Caco-2 (cell line): ENCODE measurements at regions not wholly inside any gene's neighbourhood (a gene's known extent, or its start where the extent isn't known, plus 50 kb on each side); places are given as distances from the start of the nearest gene placed in this dataset.
"Not testable (repeated sequence)": the region's sequence is repeated elsewhere in the genome, so short reads cannot be mapped to it uniquely, and the experiment has no call there.

ENCODE experiments used
- BruUV-seq: library from RNA; stranded (reverse); fragments of 400-500 nt; replicated peaks from 2 replicates; lab custom pipeline; 2021; lab: Mats Ljungman, UMichigan
- CTCF ChIA-PET: fragments of 300-600 bp; sonication (Branson Sonifier 250); formaldehyde crosslinking; loops from one replicate; lab custom pipeline; 2022; ENCODE audit warnings: antibody characterized with exemption; lab: Charles Lee
- POLR2A ChIA-PET: fragments of 300-600 bp; sonication (Branson Sonifier 250); formaldehyde crosslinking; loops from one replicate; lab custom pipeline; 2022; ENCODE audit warnings: antibody characterized with exemption; lab: Charles Lee
- DNase-seq, 2 experiments: peaks; one replicate each; pipeline versions ENCODE4 v3.0.0 to v3.0.0-alpha.2; 2020 to 2022
- H3K27me3 ChIP-seq: replicated peaks from 2 replicates; pipeline ENCODE4 v1.6.0; 2011; ENCODE audit warnings: low read length; ENCODE audit not compliant: control insufficient read depth, insufficient read depth
- H3K36me3 ChIP-seq: 2 replicates; pipeline ENCODE4 v1.5.1; 2011; ENCODE audit warnings: low read length; ENCODE audit not compliant: control insufficient read depth, insufficient read depth
- H3K4me1 ChIP-seq: fragments of 250-450 bp; sonication (Bioruptor Pico); 2 replicates; pipeline ENCODE4 v1.5.1; 2020; ENCODE audit warnings: mild to moderate bottlenecking
- H3K4me3 ChIP-seq: 2 replicates; pipeline ENCODE4 v1.5.1; 2011; ENCODE audit warnings: low read depth, mild to moderate bottlenecking, control low read depth, low read length
- H3K9me3 ChIP-seq: fragments of 250-450 bp; sonication (Bioruptor Pico); 2 replicates; pipeline ENCODE4 v1.5.1; 2020; ENCODE audit warnings: mild to moderate bottlenecking, moderate library complexity
- H3K27ac Mint-ChIP-seq: one replicate; pipeline ENCODE4 v1.8.0; 2022; ENCODE audit warnings: mixed read lengths; ENCODE audit not compliant: unreplicated experiment
- H3K27me3 Mint-ChIP-seq: one replicate; pipeline ENCODE4 v1.8.0; 2022; ENCODE audit warnings: mixed read lengths; ENCODE audit not compliant: insufficient read depth, unreplicated experiment
- H3K36me3 Mint-ChIP-seq: one replicate; pipeline ENCODE4 v1.8.0; 2022; ENCODE audit warnings: mild to moderate bottlenecking, mixed read lengths; ENCODE audit not compliant: insufficient read depth, unreplicated experiment
- H3K4me1 Mint-ChIP-seq: one replicate; pipeline ENCODE4 v1.8.0; 2022; ENCODE audit warnings: low read depth, mixed read lengths; ENCODE audit not compliant: unreplicated experiment
- H3K4me3 Mint-ChIP-seq: one replicate; pipeline ENCODE4 v1.8.0; 2022; ENCODE audit warnings: mild to moderate bottlenecking, moderate library complexity, mixed read lengths; ENCODE audit not compliant: unreplicated experiment
- H3K9me3 Mint-ChIP-seq: one replicate; pipeline ENCODE4 v1.8.0; 2022; ENCODE audit warnings: mixed read lengths; ENCODE audit not compliant: unreplicated experiment
- intact Hi-C: fragments of 100-400 bp; cut with micrococcal nuclease; formaldehyde crosslinking; loops from one replicate; pipeline ENCODE4 v1.10.0; 2022; ENCODE audit not compliant: unreplicated experiment
- TF ChIP-seq, protein P1 (sequence below), 2 experiments: fragments of 200-600 bp in 1 of 2; IDR thresholded peaks; 1 replicate in 1 of 2; 2 replicates in 1 of 2; pipeline versions ENCODE4 v1.5.1 to v1.8.0; 2011 to 2022; ENCODE audit warnings: antibody characterized with exemption in 1 of 2, control low read depth in 1 of 2, inconsistent platforms in 1 of 2, low read depth in 1 of 2, low read length in 1 of 2, mild to moderate bottlenecking in 1 of 2, moderate library complexity in 1 of 2; ENCODE audit not compliant: insufficient read depth in 1 of 2, severe bottlenecking in 1 of 2, unreplicated experiment in 1 of 2

DNA sequence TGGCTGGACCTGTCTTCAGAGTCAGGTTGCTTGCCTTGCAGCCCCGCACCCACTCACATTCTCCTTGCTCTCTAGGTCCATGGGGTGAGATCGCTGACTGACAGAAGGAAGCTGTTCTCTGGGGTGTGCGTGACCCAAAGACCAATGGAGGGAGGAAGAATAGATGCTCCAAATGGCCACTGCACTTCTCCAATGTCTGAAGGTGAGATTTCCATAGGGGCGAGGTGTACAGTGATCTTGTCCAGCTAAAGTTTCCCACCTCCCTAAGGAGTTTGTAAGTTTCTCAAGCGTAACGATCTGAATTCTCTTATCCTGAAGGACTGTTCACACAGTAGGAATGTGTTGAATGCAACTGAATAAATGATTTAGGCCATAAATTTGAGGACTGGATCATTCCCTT lies 211.9 kb upstream of the IRF2BP2 start:
- Mint-ChIP-seq H3K4me1 (peaks cover 30% of the 10 kb centered on the region), H3K4me3 (no peak overlapping the region), H3K27me3 (no peaks in the 10 kb centered on the region), H3K27ac (no peak overlapping the region), H3K36me3 (peaks cover 9% of the 10 kb centered on the region), H3K9me3 (no peaks in the 10 kb centered on the region)
- Histone ChIP-seq H3K27me3 (no peaks in the 10 kb centered on the region), H3K4me1 (peaks cover 35% of the 10 kb centered on the region), H3K9me3 (no peaks in the 10 kb centered on the region; the same call in 1 of the 2 replicates), H3K36me3 (no peaks in the 10 kb centered on the region), H3K4me3 (no peak overlapping the region)
- TF ChIP-seq, protein P1, sequence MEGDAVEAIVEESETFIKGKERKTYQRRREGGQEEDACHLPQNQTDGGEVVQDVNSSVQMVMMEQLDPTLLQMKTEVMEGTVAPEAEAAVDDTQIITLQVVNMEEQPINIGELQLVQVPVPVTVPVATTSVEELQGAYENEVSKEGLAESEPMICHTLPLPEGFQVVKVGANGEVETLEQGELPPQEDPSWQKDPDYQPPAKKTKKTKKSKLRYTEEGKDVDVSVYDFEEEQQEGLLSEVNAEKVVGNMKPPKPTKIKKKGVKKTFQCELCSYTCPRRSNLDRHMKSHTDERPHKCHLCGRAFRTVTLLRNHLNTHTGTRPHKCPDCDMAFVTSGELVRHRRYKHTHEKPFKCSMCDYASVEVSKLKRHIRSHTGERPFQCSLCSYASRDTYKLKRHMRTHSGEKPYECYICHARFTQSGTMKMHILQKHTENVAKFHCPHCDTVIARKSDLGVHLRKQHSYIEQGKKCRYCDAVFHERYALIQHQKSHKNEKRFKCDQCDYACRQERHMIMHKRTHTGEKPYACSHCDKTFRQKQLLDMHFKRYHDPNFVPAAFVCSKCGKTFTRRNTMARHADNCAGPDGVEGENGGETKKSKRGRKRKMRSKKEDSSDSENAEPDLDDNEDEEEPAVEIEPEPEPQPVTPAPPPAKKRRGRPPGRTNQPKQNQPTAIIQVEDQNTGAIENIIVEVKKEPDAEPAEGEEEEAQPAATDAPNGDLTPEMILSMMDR (IDR thresholded peaks at IDR 0.05; ENCODE audit: insufficient read depth in 1 of 2, low read depth in 1 of 2, low read length in 1 of 2, severe bottlenecking in 1 of 2, unreplicated experiment in 1 of 2) = no peak
- no TSS peak for BruUV-seq
- no peak for DNase-seq
- ChIA-PET POLR2A (no interaction called here), CTCF (interaction anchor here (1.4 kb wide), 1 partner anchor 262 kb away, joined by 3 read pairs; no protein-coding TSS in a partner anchor)
- intact Hi-C loops = loop anchor here (5.0 kb wide), 2 partner anchors 55 to 135 kb away; no protein-coding TSS in a partner anchor

DNA sequence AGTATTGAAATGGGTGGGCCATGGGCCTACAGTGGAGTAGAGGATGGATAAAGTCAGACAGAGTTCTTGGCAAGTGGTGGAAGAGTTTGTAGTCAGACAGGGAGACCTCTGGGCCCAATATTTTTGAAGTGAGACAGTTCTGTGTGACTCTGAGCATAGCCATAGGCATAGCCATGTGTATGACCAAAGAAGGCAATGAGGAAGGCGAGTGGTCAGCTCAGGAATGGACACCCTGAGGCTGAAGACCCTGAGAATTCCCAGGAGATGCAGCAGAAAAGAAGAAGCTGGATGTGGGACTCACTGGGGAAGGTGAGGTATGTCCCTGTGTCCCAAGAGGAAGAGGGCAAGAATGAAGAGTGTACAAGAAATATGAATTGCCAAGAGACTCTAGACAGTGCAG lies 210.6 kb upstream of the IRF2BP2 start:
- DNase-seq = no peak
- H3K27me3 Mint-ChIP-seq = no peaks in the 10 kb centered on the region
- no TSS peak for BruUV-seq
- no peak overlapping the region for H3K4me3 Mint-ChIP-seq
- no peaks in the 10 kb centered on the region; the same call in 1 of the 2 replicates for H3K9me3 ChIP-seq
- no peak overlapping the region for H3K4me3 ChIP-seq
- TF ChIP-seq, protein P1 (IDR thresholded peaks at IDR 0.05; ENCODE audit: insufficient read depth in 1 of 2, low read depth in 1 of 2, low read length in 1 of 2, severe bottlenecking in 1 of 2, unreplicated experiment in 1 of 2) = no peak
- H3K36me3 ChIP-seq = no peaks in the 10 kb centered on the region
- peaks cover 30% of the 10 kb centered on the region for H3K4me1 Mint-ChIP-seq
- H3K27ac Mint-ChIP-seq = peak overlapping the region; percentile 12
- no peaks in the 10 kb centered on the region for H3K27me3 ChIP-seq
- ChIA-PET CTCF (no interaction called here), POLR2A (no interaction called here)
- H3K36me3 Mint-ChIP-seq = peaks cover 10% of the 10 kb centered on the region
- intact Hi-C loops = loop anchor here (5.0 kb wide), 2 partner anchors 57 to 137 kb away; no protein-coding TSS in a partner anchor
- no peaks in the 10 kb centered on the region for H3K9me3 Mint-ChIP-seq
- H3K4me1 ChIP-seq = peaks cover 31% of the 10 kb centered on the region

DNA sequence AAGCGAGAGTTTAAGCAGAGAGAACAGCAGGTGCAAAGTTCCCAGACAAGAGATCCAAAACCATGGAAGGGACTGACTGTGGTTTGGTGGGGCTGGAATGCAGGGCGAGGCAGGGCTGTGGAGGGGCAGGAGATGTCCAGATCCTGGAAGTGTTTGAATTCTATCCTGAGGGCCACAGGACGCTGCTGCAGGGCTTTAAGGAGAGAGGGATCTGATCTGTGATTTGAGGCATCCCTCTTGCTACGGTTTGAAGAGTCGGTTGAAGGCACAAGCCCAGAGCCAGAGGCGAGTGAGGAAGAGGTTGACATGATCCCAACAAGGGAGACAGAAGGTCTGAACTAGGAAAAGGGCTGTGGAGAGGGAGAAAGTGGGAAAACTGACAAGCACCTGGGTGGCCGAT lies 209.9 kb upstream of the IRF2BP2 start:
- not testable (repeated sequence) for H3K27me3 ChIP-seq

DNA sequence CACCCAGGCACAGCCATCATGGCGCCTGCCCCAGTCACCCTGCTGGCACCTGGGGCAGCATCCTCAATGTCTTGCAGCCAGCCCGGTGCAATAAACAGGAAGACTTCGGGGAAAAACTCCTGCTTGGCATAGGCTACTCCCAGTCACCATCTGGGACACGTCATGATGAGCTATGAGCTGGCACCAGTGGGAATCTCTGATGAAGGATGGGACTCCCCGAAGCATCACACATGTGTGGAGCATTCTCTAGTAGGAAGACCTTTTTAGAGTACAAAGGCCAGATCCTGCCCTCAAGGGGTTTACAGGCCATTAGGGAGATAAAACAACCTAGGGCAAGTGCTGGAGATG lies 208.0 kb upstream of the IRF2BP2 start:
- H3K36me3 ChIP-seq, H3K9me3 Mint-ChIP-seq, DNase-seq, H3K27me3 ChIP-seq, H3K9me3 ChIP-seq, BruUV-seq, H3K4me3 ChIP-seq, CTCF ChIA-PET, POLR2A ChIA-PET, H3K27me3 Mint-ChIP-seq, intact Hi-C loops: not testable (repeated sequence)
- Mint-ChIP-seq H3K36me3 (peaks cover 10% of the 10 kb centered on the region), H3K4me3 (peak overlapping the region; percentile 49), H3K27ac (peak overlapping the region; percentile 94), H3K4me1 (peaks cover 20% of the 10 kb centered on the region)
- H3K4me1 ChIP-seq = peaks cover 21% of the 10 kb centered on the region

More for the DNA sequence above, 209.9 kb upstream of the IRF2BP2 start:
- POLR2A ChIA-PET, H3K4me3 ChIP-seq, DNase-seq, CTCF ChIA-PET, H3K9me3 Mint-ChIP-seq, H3K9me3 ChIP-seq, H3K36me3 ChIP-seq, H3K27ac Mint-ChIP-seq, BruUV-seq, H3K27me3 Mint-ChIP-seq, H3K4me3 Mint-ChIP-seq: not testable (repeated sequence)
- H3K4me1 ChIP-seq = peaks cover 30% of the 10 kb centered on the region
- Mint-ChIP-seq H3K4me1 (peaks cover 30% of the 10 kb centered on the region), H3K36me3 (peaks cover 10% of the 10 kb centered on the region)
- intact Hi-C loops = loop anchor here (5.0 kb wide), 2 partner anchors 57 to 137 kb away; no protein-coding TSS in a partner anchor

DNA sequence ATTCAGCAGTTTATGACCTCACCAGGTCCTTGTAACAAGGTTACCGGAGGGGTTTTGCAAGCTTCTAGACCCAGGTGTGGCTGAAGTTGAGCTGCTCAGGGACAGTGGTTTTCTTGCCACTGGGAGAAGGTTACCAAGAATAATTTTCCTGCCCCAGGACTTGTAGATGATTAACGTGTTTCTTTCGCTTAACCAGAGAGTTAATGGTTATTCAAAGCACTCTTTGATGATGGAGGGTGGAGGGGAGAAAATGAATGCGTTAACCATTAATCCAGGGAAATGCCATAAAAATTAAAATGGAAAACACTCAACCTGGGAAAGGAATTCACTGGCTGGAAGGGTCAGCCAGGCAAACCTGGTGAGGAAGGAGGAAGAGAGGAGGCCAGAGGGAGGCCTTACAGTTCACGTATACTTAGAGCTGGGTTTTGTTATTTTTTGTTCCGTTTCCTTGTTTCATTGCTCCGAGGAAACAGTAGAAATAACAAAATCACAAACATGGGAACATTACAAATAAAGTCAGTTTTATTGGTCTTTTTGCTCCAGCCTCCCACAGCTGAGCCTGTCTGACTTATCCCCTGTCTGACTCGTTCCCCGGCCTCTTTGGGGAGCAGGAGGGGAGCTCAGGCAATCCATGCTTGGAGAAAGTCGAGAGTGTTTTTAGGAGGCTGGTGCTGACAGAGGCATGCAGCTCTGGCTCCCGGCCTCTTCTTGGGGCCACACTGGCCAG lies 207.5 kb upstream of the IRF2BP2 start:
- H3K9me3 ChIP-seq, H3K9me3 Mint-ChIP-seq, H3K27me3 ChIP-seq, intact Hi-C loops, CTCF ChIA-PET, H3K36me3 ChIP-seq, H3K4me3 ChIP-seq, H3K27me3 Mint-ChIP-seq: not testable (repeated sequence)
- Mint-ChIP-seq H3K4me3 (peak overlapping the region; percentile 49), H3K4me1 (peaks cover 20% of the 10 kb centered on the region), H3K27ac (peak overlapping the region; percentile 94), H3K36me3 (peaks cover 10% of the 10 kb centered on the region)
- peaks cover 21% of the 10 kb centered on the region for H3K4me1 ChIP-seq
- POLR2A ChIA-PET = interaction anchor here (0.6 kb wide), 1 partner anchor 206 kb away, joined by 3 read pairs; no protein-coding TSS in a partner anchor
- DNase-seq = peak; percentile 78 to 91
- TSS peak; percentile 97 for BruUV-seq
